Suppressor macrophage (primary cell): ENCODE measurements at regions not wholly inside any gene's neighbourhood (a gene's known extent, or its start where the extent isn't known, plus 50 kb on each side); places are given as distances from the start of the nearest gene placed in this dataset.
"Not testable (repeated sequence)": the region's sequence is repeated elsewhere in the genome, so short reads cannot be mapped to it uniquely, and the experiment has no call there.

Source experiments
- DNase-seq, 4 experiments: peaks; one replicate each; pipeline ENCODE4 v3.0.0-alpha.2; 2020 to 2022

GRCh38 chr2:67311536-67311935 is 85.6 kb upstream of the ETAA1 start:
- no peak for DNase-seq

DNA sequence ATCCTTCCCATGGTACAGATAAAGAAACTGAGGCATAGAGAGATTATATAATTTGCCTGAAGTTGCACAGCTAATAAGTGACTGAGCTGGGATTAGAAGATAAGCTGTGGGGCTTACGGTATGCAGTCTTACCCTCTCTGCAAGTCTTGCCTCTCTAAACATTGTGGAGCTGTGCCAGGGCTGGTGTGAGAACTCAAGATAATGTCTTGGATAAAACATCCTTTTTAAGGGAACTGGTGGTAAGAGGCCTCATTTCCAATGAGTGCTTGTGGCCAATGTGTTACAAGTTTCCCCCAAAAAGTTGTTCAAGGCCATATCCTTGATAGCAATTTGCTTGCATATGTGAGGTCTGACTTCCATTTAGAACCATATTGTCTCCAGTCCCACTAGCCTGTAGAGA is 84.3 kb upstream of the ETAA1 start:
- DNase-seq = no peak

DNA sequence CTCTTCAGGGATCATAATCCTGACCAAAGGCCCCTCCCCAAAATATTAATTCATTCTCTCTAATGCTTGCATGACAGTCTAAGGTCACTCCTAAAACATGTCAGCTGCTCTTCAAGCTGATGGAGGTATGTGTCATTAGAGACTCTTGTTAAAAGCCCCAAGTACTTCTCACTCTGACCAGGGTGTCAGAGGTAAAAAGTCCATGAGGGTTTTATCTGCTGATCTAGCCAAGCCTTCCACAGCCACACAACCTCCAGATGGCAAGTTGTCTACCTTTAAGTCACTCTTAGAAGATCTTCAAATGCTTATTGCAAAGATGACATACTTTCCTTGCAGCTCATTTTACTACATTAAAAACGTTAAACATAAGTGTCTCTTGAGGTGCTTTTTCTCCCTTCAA is 83.6 kb upstream of the ETAA1 start:
- DNase-seq = no peak

GRCh38 chr2:67318031-67318430 is 79.1 kb upstream of the ETAA1 start:
- DNase-seq = no peak

DNA sequence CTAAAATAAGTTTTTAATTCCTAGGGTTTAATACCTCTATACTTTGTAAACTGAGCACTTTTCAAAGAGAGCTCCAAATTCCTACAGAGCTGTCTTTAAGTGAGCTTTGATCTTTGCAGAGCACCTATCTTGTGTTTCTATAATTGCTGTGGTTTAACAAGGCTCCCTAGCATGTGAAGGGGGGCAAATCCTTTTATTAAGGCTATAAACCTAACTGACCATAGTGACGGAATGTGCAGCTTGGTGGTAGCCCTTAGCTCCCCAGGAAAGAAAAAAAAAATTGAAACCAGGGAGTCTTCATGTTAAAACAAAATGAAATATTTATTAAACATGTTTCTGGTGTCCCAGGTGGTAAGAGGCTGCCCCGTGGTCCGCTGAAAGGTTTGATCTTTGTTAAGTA is 78.6 kb upstream of the ETAA1 start:
- DNase-seq = no peak

GRCh38 chr2:67318993-67319481 is 78.1 kb upstream of the ETAA1 start:
- DNase-seq = no peak

DNA sequence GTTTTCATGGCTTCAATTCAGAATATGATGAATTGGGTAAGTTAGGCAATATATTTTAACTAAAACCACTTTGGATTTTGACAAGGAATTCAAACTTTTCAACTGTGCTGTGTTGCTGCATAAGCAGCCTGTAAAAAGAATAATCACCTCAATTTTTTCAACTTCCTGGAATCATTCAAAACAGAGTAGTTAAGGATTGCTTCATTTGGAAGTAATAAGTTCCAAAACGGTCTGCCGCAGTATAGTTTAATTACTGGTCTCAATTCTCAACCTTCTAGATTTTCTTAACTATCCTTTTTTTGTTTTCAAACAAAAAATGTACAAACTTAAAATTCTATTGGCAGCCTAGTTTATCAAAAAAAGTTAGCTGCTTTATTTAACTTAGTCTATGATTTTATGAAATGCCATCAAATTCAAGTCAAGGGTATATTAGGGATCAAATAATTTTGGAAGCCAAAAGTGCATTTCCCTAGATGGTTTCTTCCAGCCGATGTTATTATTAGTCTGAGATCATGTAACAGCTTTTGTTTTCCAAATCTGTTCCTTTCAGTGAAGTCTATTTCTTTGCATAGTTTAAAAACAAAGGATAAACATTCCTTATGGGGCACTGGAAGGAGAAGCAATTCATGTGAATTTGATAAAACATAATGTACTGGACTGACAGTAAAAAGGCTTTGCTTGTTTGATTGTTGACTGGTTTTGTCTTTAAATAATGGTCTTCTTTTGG is 76.1 kb upstream of the ETAA1 start:
- no peak for DNase-seq

- DNase-seq = no peak
Observed at GRCh38 chr2:67321588-67321903, 75.6 kb upstream of the ETAA1 start.

DNA sequence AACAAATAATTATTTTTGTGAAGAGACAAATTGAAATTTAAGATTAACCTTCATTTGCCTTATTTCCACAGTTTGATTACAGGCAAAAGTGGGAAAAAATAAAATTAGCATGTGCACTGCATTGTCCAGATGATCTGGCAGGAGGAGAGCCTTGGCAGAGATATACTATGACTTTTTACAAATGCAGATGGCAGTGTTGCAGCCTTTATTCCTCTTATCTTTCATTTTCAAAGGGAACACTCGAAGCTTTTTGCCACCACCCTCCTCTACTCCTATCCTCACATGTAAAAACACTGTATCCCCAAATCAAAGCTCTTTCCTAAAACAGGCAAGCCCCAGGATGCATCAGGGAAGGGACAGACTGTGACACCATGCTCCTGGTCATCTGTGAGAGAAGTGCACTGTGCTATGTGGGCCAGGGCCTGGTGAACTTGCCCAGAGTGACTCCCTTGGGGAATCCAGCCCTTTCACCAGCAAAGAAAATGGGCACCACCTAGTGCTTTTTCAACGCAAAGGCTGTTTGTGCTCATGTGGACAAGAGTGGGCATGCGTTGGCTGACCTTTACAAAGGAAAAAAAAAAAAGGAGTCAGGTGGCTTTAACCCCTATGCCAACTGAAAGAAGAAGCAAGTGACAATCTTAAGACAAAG is 74.7 kb upstream of the ETAA1 start:
- DNase-seq = no peak

DNA sequence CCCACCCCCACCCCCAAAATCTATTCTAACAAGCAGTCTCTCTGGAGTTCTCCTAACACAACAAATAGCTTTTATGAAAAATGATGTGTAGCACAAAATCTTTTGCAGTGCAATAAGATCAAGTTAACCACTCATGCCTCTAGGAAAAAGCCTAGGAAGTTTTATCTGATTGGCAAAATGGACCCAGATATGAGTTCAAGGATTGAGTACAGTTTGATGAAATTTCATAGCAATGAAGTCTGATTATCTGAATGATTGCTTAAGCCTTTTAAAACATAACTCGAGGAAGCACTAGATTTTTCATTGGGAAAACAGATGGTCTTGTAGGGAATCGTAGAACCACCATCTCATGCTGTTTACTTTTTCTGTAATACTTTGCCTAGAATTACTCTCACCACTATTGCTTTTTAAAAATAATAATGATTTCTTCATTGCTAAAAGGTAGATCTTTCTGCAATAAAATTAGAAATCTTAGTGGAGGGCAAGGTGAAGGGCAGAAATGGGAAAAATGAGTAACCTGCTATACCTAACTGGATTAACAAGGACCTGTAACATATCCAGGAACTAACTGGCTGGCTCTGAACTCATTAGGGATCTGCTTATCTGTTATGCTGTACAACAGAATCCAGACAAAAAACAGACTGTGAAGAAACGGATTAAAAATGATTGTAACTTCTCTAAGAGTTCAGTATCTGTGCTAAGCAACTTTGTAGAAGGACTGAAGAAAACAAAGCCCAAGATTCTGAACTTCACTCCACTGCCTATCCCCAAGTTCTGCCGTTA is 73.7 kb upstream of the ETAA1 start:
- DNase-seq = no peak

DNA sequence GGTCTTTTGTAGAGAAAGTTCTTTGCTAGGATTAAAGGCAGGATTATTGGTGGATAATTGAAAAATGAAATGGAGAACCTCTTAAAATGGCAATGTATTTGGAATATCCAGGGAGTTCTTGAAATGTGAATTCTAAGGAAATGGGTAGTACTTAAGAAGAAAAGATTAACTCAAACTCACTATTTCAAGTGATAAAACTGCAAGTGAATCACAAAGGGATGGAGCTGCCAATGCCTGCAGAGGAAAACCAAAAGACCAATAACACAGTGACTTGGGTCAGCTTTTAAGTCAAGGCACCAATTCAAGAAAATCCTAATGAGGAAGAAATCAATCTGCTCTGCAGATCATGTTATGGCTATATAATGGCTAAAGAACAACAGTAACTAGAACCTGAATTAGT is 67.6 kb upstream of the ETAA1 start:
- no peak for DNase-seq

GRCh38 chr2:67329951-67330350 is 67.2 kb upstream of the ETAA1 start:
- no peak for DNase-seq

DNA sequence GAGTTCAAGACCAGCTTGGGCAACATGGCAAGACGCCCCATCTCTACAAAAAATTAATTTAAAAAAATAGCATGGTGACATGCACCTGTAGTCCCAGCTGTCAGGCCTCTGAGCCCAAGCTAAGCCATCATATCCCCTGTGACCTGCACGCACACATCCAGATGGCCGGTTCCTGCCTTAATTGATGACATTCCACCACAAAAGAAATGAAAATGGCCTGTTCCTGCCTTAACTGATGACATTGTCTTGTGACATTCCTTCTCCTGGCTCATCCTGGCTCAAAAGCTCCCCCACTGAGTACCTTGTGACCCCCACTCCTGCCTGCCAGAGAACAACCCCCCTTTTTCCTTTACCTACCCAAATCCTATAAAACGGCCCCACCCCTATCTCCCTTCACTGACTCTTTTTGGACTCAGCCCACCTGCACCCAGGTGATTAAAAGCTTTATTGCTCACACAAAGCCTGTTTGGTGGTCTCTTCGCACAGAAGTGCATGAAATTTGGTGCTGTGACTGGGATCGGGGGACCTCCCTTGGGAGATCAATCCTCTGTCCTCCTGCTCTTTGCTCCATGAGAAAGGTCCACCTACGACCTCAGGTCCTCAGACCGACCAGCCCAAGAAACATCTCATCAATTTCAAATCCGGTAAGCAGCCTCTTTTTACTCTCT is 65.6 kb upstream of the ETAA1 start:
- DNase-seq = not testable (repeated sequence)

GRCh38 chr2:67337903-67338302 is 59.2 kb upstream of the ETAA1 start:
- DNase-seq = no peak

GRCh38 chr2:67338601-67339233 is 58.4 kb upstream of the ETAA1 start:
- DNase-seq = no peak

DNA sequence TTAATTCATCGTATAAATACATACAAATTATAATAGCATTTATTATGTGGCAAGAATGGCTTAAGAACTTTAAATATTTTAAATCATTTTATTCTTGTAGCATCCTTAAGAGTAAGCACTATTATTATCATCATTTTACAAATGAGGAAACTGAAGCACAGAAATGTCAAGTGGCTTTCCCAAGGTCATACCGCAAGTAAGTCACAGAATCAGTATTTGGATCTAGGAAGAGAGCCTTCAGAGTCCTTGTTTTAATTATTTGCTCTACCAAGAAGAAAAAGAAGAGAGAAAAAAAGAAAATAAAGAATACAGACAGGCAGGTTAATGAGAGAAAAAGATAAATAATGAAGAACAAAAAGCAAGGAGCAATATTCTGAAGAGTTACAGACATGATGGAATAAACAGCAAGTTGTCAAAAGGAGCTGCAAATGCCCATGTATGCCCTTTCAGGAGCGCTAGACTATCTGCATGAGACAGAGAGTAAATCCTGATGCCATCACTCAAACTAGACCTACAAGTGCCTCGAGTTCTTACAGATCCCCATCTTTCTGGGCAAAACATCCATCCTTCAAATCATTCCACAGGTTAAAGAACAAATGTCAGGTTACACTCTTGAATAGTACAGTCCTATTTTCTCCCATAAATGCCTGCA is 57.8 kb upstream of the ETAA1 start:
- no peak for DNase-seq

- no peak for DNase-seq
Observed at GRCh38 chr2:67340133-67341011, 56.8 kb upstream of the ETAA1 start.

- no peak for DNase-seq
Observed at GRCh38 chr2:67341012-67341318, 56.2 kb upstream of the ETAA1 start.

GRCh38 chr2:67341336-67341735 is 55.8 kb upstream of the ETAA1 start:
- no peak for DNase-seq

GRCh38 chr2:67342394-67342793 is 54.7 kb upstream of the ETAA1 start:
- no peak for DNase-seq

DNA sequence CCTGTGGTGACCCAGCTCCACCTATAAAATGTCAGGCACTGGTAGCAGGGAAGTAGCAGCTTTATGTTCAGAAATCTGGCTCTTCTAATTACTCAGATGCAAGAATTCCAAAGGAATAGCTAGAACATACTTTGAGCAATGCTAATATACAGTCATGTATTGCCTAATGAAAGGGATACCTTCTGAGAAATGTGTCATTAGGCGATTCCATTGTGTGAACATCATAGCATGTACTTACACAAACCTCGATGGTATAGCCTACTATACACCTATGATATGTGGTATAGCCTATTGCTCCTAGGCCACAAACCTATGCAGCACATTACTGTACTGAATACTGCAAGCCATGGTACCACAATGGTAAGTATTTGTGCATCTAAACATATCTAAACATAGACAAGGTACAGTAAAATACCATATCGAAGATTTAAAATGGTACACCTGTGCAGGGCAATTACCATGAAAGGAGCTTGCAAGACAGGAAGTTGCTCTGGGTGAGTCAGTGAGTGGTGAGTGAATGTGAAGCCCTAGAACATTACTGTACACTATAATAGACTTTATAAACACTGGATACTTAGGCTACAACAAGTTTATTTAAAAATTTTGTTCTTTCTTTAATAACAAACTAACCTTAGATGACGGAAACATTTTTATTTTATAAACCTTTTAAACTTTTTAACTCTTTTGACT is 50.3 kb upstream of the ETAA1 start:
- no peak for DNase-seq
